Activated CD4-positive, alpha-beta memory T cell treated with anti-CD3 and anti-CD28 coated beads for 36 hours (primary cell): ENCODE measurements at regions not wholly inside any gene's neighbourhood (a gene's known extent, or its start where the extent isn't known, plus 50 kb on each side); places are given as distances from the start of the nearest gene placed in this dataset.

Experiments
- CTCF ChIA-PET: fragments of 350-600 bp; sonication (Branson Sonifier 250); formaldehyde crosslinking; loops from one replicate; lab custom pipeline; 2021; ENCODE audit warnings: antibody characterized with exemption, inconsistent platforms; lab: Charles Lee
- POLR2A ChIA-PET: fragments of 350-600 bp; sonication (Branson Sonifier 250); formaldehyde crosslinking; loops from one replicate; lab custom pipeline; 2021; ENCODE audit warnings: antibody characterized with exemption; lab: Charles Lee
- DNase-seq: peaks from one replicate; pipeline ENCODE4 v3.0.0-alpha.2; 2020
- H3K27ac Mint-ChIP-seq: one replicate; pipeline ENCODE4 v1.8.0; 2021; ENCODE audit warnings: mixed read lengths
- H3K27me3 Mint-ChIP-seq: one replicate; pipeline ENCODE4 v1.8.0; 2021; ENCODE audit warnings: mixed read lengths
- H3K36me3 Mint-ChIP-seq: one replicate; pipeline ENCODE4 v1.8.0; 2021; ENCODE audit warnings: mixed read lengths
- H3K4me1 Mint-ChIP-seq: one replicate; pipeline ENCODE4 v1.8.0; 2021; ENCODE audit warnings: low read depth, mixed read lengths
- H3K4me3 Mint-ChIP-seq: one replicate; pipeline ENCODE4 v1.8.0; 2021; ENCODE audit warnings: mild to moderate bottlenecking, mixed read lengths
- H3K9me3 Mint-ChIP-seq: one replicate; pipeline ENCODE4 v1.8.0; 2021; ENCODE audit warnings: mixed read lengths
- intact Hi-C: fragments of 100-400 bp; cut with micrococcal nuclease; formaldehyde crosslinking; loops from one replicate; pipeline ENCODE4 v1.15.1; 2023

DNA sequence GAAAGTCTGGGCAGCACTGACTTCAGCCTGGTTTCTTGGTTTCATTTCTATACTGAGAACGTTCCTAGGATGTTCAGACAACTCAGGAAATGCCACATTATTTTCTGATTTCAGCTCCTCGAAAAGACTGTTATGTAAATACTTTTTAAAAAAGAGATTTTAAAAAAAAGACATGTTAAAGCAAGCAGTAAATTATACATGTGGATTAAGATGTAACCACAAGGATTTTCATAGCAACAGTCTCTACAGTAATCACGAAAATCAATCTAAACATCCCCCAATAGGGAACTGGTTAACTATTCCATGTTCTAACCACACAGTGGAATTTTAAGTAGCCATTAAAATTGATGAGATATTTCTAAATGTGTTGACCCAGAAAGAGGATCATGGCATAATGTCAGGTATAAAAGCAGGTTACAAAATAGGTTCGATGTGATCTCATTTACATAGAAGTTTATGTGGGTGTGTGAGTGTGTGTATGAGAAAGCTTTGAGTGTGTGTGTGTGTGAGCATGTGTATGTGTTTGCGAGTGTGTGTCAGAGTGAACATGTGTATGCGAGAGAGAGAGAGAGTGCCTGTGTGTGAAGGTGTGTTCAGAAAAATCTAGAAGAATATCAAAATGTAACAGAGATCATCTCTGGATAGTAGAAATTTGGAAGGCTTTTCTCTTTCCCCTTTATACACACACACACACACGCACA is 63.0 kb upstream of the ERCC4 start:
- intact Hi-C loops, result no loop called here
- H3K4me1 Mint-ChIP-seq, result no peaks in the 10 kb centered on the region
- ChIA-PET CTCF (no interaction called here), POLR2A (no interaction called here)
- no peak for DNase-seq
- H3K36me3 Mint-ChIP-seq, result no peaks in the 10 kb centered on the region
- H3K9me3 Mint-ChIP-seq, result no peaks in the 10 kb centered on the region
- peaks cover 28% of the 10 kb centered on the region for H3K27me3 Mint-ChIP-seq
- no peak overlapping the region for H3K27ac Mint-ChIP-seq
- H3K4me3 Mint-ChIP-seq, result no peak overlapping the region

DNA sequence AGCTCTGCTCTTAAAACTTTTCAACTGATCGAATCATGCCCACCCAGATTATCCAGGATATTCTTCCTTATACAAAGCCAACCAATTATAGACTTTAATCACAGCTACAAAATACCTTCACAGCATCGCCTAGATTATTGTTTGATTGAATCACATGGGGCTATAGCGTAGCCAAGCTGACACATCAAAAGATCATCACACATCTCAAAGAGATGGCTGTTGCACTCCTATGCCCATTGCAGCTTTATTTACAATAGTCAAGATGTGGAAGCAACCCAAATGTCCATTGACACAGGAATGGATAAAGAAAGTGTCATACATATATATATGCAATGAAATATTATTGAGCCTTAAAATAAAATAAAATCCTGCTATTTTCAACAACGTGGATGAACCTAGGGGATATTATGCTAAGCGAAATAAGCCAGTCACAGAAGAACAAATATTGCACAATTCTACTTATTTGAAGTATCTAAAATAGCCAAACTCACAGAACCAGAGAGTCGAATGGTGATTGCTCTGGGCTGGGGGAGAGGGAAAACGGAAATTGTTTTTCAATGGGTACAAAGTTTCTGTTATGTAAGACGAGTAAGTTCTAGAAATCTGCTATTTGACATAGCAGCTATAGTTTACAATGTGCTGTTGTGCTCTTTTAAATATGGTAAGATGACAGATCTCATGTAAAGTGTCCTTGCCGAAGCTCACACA is 60.9 kb upstream of the ERCC4 start:
- Mint-ChIP-seq H3K9me3 (no peaks in the 10 kb centered on the region), H3K4me1 (no peaks in the 10 kb centered on the region), H3K36me3 (no peaks in the 10 kb centered on the region), H3K27me3 (peaks cover 29% of the 10 kb centered on the region), H3K4me3 (no peak overlapping the region), H3K27ac (no peak overlapping the region)
- CTCF ChIA-PET, result no interaction called here
- intact Hi-C loops, result no loop called here
- DNase-seq, result no peak
- POLR2A ChIA-PET, result no interaction called here

DNA sequence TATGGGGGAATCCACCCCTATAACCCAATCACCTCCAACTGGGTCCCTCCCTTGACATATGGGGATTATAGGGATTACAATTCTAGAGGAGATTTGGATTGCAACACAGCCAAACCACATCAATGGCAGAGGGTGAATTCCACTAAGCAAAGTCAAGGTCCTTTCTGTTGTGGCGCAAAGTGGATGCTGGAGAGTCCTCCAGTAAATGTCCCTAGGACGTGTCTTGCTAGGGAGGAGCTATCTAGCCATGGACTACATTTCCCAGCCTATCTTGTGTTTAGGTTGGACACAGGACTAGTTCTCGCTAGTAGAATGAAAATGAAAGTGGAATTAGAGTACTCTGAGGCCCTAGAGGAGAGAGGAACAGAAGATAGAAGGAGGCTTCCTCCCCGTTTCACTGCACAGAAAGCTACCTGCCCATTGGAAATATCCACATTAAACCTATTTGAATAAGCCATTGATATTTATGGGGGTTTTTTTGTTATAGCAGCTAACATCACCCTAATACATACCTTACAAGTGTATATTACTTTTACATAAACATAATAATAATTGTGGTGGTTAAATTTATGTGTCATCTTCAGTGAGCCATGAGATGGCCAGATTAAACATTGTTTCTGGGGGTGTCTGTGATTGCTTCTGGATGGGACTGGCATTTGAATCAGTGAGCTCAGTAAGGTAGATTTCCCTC is 56.7 kb upstream of the ERCC4 start:
- intact Hi-C loops, result no loop called here
- no peak overlapping the region for H3K27ac Mint-ChIP-seq
- CTCF ChIA-PET, result interaction anchor here (1.2 kb wide), 1 partner anchor 11 kb away, joined by 3 read pairs; no protein-coding TSS in a partner anchor

DNA sequence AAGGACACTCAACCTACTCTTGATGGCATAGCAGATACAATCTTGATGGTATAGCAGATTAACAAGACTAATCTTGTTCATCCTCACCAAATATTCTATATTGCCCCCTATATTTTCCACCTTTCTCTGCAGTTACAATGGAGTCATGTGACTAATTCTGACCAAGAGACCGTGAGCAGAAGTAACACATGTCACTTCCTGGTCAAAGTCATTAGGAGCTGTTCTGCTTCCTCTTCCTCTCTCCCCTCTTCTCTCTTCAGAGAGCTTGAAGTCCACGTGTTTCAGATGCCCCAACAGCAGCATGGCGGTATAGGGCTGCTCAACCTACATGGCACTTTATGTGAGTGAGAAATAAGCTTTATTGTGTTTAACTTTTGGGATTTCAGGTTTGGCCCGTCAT is 55.3 kb upstream of the ERCC4 start:
- Mint-ChIP-seq H3K27me3 (peaks cover 17% of the 10 kb centered on the region), H3K4me3 (no peak overlapping the region), H3K4me1 (no peaks in the 10 kb centered on the region), H3K36me3 (no peaks in the 10 kb centered on the region), H3K27ac (no peak overlapping the region), H3K9me3 (no peaks in the 10 kb centered on the region)
- intact Hi-C loops, result no loop called here
- ChIA-PET POLR2A (interaction anchor here (0.6 kb wide), 1 partner anchor 1652 kb away, joined by 3 read pairs; no protein-coding TSS in a partner anchor), CTCF (interaction anchor here (0.6 kb wide), 1 partner anchor 42 kb away, joined by 3 read pairs; no protein-coding TSS in a partner anchor)
- no peak for DNase-seq

More for the DNA sequence above, 56.7 kb upstream of the ERCC4 start:
- no peak for DNase-seq
- Mint-ChIP-seq H3K27me3 (peaks cover 18% of the 10 kb centered on the region), H3K36me3 (no peaks in the 10 kb centered on the region), H3K4me3 (no peak overlapping the region), H3K4me1 (no peaks in the 10 kb centered on the region), H3K9me3 (no peaks in the 10 kb centered on the region)
- POLR2A ChIA-PET, result no interaction called here

DNA sequence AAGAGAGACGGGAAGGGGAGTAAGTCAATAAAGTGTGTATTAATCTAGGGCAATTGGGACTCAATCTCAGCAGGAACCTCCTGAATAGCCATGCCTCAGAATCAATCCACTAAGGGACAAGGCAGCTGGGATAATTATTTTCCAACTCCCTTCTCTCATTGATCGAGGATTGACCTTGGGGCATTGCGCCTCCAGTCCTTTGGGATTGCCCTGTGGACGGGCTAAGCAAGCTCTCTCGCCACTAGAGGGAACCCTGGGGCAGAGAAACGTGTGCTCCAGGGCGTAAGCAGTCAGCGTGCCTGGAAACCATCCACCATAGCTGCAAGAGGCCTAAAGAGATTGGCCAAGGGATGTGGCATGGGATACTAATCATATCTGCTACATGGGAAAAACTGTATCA is 53.9 kb upstream of the ERCC4 start:
- intact Hi-C loops, result loop anchor here (1.0 kb wide), 1 partner anchor 53 kb away; no protein-coding TSS in a partner anchor
- Mint-ChIP-seq H3K27me3 (peaks cover 13% of the 10 kb centered on the region), H3K36me3 (no peaks in the 10 kb centered on the region), H3K27ac (no peak overlapping the region), H3K4me1 (no peaks in the 10 kb centered on the region), H3K4me3 (no peak overlapping the region), H3K9me3 (no peaks in the 10 kb centered on the region)
- ChIA-PET POLR2A (no interaction called here), CTCF (interaction anchor here (1.0 to 1.1 kb wide), 2 partner anchors 13 to 54 kb away, joined by 3 to 6 read pairs; partner anchors contain the start of gene ERCC4)
- peak; percentile 59 for DNase-seq
